NOMO-1 treated with dmso at 0.1 percent for 144 hours (cell line): ENCODE measurements at regions not wholly inside any gene's neighbourhood (a gene's known extent, or its start where the extent isn't known, plus 50 kb on each side); places are given as distances from the start of the nearest gene placed in this dataset.
"Not testable (repeated sequence)": the region's sequence is repeated elsewhere in the genome, so short reads cannot be mapped to it uniquely, and the experiment has no call there.

Experiments used
- DNase-seq: peaks from one replicate; lab custom pipeline; 2025; ENCODE audit not compliant: unreplicated experiment; lab: John Stamatoyannopoulos, UW

DNA sequence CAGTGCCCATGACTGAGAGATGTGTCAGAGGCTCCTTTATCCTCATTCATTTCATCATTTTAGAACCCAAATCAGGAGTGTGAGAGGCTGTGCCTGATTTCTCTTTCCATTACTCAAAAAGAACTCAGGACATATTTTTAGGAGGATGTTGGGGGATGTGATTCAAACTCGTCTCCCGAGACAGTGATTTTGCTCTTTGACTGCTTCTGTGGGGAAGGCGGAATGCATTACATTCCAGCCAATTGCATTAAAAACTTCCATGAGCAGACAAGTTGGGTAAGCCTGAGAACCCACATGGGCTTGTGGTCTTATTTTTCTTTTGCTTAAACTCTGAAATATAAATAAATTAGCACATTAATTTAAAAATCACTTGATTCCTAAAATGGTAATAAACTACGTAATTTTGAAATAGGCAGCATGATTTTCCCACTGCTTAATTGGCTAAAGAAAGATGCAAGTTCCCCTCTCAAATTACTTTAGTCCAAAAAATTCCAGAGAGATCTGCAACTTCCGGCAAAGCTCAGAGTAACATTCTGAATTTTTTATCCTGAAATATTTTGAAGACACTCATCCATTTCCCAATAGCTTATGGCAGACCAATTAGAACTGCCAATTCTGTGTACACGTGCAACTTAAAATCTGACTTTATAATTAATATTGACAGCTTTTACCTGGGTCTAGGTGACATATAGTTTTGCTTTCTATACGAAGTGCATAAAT is 185.6 kb downstream of the C7orf25 start:
- no peak for DNase-seq

DNA sequence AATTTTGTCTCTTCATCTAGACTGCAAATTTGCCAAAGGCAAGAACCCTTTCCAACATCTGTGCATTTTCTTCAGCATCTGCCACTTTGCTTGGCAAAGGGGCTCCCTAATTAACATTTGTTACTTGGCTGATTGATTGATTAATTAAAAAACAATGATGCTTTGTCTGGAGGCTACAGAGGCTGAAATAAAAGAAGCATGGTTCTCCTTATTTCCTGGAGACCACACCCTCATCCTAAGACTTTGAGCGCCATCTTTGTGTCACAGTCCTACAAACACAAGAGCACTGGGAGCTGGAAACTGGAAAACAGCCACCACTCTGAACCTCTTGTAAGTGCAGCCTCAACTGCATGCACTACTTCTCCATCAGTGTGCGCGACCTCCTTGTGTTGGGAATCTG is 189.2 kb downstream of the C7orf25 start:
- no peak for DNase-seq

DNA sequence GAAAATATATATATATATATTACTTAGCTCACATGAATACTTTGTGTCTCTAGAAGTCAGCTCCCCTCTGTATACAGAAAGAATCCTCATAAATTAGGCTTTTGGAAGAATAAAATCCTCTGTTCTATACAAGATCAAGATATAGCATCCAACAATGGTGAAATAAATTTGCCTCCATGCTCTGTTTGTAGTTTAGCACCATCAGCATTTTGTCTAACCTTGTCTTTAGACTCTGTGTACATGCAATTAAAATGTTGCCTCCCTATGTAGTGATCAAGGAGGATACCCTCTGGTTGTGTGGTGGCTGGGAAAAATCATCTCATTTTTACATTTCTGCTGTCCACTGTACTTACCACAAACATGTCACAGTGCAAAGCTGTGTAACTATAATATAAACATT is 189.7 kb downstream of the C7orf25 start:
- DNase-seq, result no peak

DNA sequence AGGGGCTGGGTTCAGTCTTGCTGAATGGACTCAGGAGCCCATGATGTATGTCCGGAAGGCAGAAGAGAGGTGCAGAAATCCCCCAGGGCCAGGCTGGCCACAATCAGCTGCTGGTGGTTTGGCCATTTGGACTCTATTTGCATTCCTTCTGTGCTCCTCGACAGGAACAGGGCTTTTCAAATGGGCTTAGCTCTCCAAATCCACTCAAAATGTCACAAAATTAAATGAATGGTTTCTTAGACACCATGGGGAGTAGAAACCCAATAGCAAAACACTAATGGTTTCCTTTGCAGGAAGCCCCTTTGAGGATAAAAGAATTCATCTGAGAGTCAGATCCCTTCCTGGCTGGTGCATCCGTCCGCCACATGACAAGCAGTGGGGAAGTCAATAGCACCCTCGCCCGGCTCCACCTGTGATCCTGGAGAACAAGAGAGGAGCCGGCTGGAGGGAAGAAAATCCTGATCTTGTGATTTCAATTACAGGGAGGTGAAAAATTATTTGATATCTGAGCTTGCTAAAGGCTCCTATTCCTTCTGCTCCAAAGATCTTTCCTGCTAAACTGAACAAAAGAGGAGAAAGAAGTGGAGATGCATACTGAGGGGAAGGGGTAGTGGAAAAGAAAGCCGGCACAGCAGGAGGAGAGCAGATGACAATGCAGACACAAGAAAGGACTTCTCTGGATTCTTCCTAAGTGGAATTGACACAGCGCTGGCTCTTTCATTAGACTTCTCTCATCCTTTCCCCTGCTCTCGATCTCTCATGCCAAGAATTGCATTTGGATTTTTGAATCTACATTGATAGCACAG is 190.7 kb downstream of the C7orf25 start:
- DNase-seq, result no peak

DNA sequence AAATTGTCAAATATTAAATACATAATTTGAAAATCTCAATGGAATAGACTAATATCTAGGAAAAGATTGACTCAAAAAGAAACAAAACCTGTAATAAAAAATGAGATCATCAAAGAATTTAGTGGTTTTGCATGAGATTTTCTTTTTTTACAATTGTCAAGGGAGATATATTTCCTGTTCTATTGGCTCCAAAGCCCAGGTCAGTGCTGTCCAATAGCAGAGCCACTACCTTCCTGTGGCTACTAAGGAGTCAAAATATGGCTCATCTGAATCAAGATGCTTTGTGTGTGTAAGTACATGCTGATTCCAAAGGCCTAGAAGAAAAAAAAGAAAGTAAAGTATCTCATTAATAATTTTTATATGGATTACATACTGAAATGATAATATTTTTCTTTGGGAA is 191.9 kb downstream of the C7orf25 start:
- DNase-seq, result no peak

DNA sequence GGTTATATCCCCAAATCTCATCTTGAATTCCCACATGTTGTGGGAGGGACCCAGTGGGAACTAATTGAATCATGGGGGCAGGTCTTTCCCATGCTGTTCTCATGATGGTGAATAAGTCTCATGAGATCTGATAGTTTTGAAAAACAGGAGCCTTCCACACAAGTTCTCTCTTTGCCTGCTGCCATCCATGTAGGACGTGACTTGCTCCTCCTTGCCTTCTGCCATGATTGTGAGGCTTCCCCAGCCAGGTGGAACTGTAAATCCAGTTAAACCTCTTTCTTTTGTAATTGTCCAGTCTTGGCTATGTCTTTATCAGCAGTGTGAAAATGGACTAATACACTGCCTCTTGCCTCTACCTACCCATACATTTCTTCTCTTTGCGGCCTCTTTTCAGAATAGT is 193.4 kb downstream of the C7orf25 start:
- not testable (repeated sequence) for DNase-seq

DNA sequence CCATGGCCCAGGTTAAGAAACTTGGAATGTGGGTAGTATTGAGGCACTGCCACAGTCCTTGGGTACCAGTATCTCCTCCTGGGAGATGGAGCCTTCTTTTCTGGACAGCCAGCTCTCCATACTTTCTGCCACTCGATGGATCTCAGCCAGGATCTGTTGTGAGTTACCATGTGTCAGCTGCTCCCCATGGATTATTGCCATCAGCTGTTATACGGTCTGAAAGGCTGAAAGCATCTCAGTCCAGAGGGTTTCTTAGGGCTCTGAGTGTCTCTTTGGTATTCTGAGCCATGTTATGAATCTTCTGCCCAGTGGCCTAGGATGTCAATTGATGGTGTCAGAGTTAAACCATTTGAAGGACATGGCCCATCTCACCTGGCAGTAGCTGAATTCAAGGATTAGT is 197.5 kb downstream of the C7orf25 start:
- DNase-seq, result no peak

DNA sequence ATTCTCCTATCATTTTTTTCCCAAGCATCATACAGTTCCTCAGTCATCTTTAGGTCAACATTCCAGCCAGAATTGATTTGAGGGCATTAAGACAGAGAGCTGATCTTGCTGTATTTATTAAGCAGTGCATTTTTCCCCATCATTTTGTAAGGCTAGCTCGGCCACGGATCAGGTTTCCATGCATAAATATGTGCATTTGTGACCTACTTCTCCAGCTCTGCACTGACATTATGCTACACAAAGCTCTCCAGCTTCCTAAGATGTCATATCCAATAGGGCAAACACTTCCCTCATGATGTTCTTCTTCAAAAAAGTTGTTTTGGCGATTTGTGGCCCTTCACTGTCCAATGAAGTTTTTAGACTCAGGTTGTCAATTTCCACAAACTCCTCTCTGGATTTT is 202.6 kb downstream of the C7orf25 start:
- no peak for DNase-seq

DNA sequence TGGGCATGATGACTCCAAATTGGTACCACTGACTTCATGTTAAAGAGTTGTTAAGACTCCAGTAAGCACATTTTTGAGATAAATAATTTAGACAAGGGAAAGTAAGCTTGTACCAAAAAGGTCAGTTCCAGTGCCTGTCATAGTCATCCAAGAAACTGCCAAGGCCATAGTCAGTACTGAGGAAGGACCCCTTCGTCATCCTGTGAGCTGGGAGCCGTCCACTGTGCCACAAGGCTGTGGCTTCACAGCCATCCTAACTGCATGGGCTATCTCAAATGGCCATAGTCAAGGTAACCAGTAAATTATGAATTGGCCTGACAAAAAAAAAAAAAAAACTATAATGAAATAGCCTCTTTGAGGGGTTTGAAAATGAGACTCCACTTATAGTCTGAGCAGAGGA is 207.2 kb downstream of the C7orf25 start:
- DNase-seq, result no peak

DNA sequence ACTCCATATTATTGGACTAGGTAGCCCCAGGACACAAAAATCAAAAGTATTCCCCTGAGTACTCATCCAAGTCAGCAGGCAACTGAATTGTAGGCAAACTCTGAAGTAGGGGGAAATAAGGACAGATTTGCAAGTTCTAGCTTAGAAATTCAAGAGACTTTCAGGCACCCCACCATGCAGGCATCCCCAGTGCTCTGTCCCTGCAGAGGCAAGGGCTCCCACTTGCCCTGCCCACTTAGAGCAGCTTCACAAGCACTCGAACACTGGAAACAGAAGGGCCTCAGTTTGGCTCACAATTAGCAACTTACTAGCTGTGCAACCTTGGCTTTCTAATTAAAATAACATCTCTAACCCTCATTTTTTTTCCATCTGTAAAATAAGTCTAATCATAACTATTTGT is 209.2 kb downstream of the C7orf25 start:
- no peak for DNase-seq

DNA sequence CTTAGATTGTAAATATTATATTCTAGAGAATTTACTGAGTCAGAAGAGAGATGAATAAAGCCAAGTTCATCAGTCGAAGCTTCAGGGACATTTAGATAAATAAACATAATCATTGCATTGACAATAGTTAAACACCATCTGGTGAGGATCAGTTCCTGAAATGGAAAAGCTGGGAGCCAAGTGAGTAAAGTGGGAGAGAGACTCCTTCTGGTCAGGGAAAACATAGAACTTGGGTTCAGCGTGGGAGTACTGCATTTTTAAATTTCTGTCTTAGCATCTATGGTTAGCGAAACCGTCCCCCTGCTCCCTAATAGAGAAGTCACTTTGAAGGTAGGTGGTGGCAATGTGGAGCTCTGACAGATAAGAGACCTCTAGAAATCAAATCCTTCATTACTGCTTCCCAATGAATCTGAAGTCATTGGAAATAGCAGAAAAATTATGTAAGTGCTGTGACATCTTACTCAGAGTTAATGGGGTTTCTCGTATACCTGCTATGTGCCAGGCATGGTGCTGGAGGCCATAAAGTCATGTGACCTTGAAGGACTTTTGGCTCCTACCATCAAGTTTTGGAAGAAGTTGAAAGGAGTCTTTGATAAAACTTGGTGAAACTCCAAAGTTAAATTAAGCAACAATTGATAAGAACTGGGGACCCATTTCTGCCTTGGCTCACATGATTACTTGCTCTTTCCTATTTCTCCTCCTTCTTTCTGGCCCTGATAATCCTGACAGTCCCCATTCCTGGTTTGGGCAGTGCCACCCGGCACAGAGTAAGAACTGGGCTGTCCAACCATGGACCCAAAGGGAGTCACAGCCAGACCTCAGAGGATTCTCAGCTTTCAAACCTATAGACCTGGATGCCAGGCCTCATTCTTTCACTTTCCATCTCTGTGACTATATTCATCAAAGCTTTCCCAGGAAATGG is 211.2 kb downstream of the C7orf25 start:
- no peak for DNase-seq

DNA sequence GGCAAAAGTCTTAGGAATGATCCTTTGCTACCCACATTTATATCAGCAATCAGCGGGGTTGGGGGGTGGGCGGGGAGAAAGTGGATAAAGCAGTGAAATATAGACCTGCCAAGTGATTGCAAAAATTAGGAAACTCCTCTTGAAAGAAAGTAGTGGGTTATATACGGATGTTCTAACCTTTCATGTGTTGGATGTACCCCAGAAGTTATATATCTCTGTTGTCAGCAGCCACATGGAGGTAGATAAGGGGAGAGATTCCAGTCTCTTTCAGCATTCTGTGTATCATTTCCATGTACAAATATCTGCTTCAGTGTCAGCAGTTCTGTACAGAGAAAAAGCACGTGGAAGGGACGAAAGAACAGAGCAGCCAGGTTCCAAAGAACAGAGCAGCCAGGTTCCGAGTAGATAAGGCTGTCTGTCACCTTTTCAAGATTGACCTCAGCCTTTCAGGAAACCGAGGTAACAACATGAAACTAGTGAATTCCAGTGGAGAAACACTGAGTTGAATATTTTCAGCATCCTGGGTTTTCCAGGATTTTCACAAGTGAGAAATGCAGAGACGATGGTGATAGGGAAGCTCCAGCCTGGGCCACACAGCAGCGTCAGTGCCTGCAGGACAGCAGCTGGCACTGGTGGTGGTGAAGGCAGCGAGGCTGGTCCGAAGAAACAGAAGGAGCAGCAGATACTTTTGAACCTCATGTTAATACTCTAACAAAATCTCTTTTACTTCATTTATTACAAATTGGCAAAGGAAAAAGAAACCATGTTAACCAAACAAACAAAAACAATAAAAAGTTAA is 212.3 kb downstream of the C7orf25 start:
- DNase-seq, result no peak

DNA sequence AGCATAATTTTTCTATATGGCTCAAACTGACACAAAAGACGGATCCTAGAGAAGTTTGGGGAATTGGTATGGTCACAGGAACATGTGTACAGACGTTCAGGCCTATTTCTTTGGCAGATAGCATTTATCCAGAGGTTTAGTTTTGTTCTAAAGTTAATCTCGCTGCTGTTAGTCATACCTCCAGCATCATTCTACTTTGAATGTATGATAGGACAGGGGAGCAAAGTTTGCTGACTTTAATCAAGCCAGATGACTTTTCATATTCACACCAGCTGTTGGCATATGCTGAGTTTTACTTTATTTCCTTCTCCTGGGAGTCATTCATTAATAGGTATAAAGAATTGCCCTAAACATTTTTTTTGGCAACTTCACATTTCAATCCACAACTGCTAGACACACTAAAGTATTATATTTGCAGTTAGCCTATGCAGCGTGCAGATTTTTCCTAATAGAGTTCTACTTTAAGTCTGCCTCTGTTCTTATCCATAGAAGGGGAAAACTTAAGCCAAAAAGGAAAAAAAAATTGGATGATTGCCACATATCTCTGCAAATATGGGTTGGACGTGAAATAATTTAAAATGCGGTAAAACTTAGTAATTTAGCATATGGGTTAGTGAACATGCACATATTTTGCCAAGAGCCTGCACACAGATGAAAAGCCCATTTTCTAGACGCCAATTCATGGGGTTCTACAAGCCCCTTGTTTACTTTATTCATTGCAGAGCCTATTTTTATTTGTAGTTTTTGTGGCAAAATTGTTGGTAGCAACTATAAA is 213.1 kb downstream of the C7orf25 start:
- no peak for DNase-seq

DNA sequence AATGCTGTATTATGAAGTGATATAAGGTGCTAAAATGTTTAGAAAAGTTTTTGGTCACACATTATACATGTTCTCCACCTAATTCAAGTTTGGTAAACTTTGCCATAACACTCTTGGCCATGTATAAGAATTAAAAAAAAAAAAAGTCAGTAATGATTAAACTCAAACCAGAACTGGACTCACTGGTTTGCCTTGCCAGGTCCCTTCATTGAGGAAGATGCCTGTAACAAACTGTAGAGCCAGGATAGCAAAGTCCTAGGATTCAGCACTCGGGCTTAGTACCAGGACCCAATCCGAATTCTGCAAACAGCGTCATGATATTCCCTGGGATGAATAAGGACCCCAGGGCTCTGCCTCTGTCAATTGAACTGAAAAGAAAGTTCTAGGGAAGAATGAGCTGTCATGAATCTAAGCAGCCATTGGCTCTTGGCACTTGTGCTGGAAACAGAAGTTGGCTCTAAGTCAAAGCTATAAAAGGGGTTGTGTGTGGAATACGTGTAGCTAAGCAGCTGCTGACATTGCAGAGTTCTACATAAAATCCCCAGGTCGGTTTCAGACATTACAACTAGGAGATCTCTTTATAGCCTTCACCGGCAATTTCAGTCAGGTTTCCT is 216.9 kb downstream of the C7orf25 start:
- DNase-seq, result no peak

DNA sequence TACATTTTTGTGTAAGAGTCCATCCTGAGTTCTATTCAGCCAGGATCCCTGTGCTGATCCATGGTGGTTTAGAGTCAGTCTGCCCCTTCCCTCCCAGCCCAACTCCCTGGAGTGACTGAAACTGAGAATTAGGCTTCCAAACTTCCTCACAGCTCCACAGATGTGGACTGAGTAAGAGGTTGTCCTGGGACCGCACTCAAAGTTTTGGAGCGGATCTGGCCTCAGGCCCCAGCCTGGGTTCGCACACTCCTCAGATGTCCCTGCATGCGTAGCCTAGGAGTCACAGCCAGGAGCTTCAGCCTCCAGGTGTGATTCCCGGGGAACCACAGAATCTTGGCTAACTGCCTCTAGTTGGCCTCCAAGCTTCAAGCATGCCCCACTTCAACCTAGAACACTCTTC is 218.1 kb downstream of the C7orf25 start:
- DNase-seq, result no peak

DNA sequence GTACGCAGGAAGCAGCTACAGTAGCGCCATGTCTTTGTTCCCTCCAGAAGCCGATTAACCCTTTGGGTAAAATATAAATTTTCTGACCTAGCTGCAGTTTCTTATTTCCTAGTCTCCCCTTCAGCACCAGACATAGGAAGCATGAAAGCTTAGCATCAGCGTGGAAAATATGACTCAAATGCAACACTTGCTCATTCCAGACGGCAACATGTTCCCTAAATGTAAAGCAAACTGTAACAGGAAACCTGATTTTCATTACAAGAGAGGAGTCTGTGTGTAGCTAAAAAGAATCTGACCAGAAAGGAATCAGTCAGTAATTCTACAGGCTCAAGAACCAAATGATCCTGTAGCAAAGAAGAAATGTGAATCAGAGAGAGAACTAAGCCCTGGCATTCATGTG is 219.2 kb downstream of the C7orf25 start:
- DNase-seq, result no peak

DNA sequence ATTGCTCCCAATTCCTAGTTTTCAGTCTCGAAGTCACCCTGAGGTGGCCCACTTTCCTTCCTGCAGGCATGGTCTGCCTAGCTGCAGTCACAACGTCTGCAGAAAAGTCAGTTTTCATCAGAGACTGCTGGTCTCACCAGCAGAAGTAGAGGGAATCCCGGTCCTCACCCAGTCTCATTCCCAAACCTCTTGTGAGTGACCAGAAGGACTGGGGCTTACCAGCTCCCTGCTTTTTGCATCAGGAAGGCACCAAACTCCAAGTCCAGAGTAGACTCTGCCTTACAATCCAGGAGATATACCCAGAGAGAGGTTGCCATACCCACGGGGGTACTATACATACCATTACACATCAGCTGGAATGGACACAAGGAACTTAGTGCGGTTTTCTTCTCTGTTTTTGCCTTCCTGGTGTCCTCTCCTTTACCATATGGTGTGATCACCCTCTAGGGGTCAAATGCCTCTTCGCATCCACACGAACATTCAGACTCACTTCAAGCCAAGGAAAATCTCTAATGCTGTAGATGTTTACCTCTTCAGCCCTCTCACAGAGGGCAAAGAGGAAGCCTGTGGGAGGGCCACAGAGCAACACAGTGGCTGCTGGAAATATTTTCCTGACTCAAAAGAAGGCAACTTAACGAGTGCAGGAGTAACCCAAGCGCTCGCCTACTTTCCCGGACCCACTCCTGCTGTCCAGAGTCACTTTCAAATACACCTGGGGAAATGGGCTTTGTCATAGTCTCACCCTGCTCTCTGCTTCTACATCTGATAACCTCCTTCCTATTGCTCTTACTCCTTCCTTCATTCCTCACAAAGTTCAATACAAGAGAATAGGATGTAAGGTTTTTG is 220.9 kb downstream of the C7orf25 start:
- no peak for DNase-seq

DNA sequence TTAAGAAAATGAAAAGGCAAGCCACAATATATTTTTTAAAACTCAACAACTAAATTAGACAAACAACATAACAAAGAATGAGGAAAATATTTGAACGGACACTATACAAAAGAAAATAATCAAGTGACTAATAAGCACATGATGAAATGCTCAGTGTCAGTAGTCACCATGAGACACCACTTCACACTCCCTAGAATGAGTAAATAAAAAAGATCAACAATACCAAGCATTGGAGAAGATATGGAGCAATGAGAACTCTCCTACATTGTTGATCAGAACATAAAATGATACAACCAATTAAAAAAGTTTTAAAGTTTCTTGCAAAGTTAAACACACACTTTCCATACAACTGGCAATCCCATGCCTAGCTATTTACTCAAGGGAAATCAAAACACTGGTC is 222.2 kb downstream of the C7orf25 start:
- no peak for DNase-seq

DNA sequence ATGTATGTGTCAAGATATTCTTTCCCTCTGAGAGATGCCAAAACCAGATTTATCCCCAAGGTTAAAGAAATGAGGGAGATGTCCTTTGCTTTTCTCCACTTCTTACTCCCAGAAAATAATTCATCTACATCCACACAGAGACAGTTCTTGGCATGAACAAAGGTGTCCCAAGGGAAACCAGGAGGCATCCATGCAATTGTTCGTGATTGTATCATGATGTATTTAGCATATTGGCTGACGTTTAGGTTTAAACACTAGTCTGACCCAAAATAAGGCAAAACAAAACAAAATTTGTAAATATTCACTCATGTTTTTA is 223.9 kb downstream of the C7orf25 start:
- no peak for DNase-seq
